Right lobe of liver (tissue), 6 donors: ENCODE measurements at regions not wholly inside any gene's neighbourhood (a gene's known extent, or its start where the extent isn't known, plus 50 kb on each side); places are given as distances from the start of the nearest gene placed in this dataset.

Source experiments
- ATAC-seq, 4 donors: fragments of 200-7000 bp; cut with Tn5 transposase; one replicate each; pipeline ENCODE4 v1.9.1; 2020; ENCODE audit warnings: mild to moderate bottlenecking in 4 of 4, moderate library complexity in 4 of 4
- DNase-seq, 3 donors: peaks; one replicate each; pipeline ENCODE4 v3.0.0-alpha.2; 2020
- H3K27ac ChIP-seq, 3 donors: fragments of 200-600 bp; one replicate each; pipeline ENCODE4 v1.8.0; 2022
- H3K27me3 ChIP-seq, 2 donors: fragments of 200-600 bp; one replicate each; pipeline ENCODE4 v1.8.0; 2022
- H3K36me3 ChIP-seq, 4 donors: fragments of 200-600 bp; sonication (generic) in 1 of 4; one replicate each; pipeline versions ENCODE4 v1.5.1 to v1.8.0; 2017 to 2022; ENCODE audit warnings: control low read depth in 1 of 4
- H3K4me1 ChIP-seq, 4 donors: fragments of 200-600 bp; sonication (generic) in 1 of 4; one replicate each; pipeline versions ENCODE4 v1.5.1 to v1.8.0; 2017 to 2022; ENCODE audit warnings: control low read depth in 1 of 4
- H3K4me3 ChIP-seq, 3 donors: fragments of 200-600 bp; one replicate each; pipeline ENCODE4 v1.8.0; 2022
- H3K9me3 ChIP-seq, 4 donors: fragments of 200-600 bp; sonication (generic) in 1 of 4; one replicate each; pipeline versions ENCODE4 v1.5.1 to v1.8.0; 2017 to 2022; ENCODE audit warnings: control low read depth in 1 of 4
- POLR2A ChIP-seq: fragments of 450-650 bp; IDR thresholded peaks from one replicate; pipeline ENCODE4 v1.6.1; 2017; ENCODE audit warnings: antibody characterized with exemption, mild to moderate bottlenecking
- WGBS: methylation state at CpG from one replicate; pipeline ENCODE4 v1.1.6; 2018; ENCODE audit warnings: low coverage, low lambda C conversion rate; ENCODE audit not compliant: insufficient coverage; ENCODE audit errors: missing lambda C conversion rate; 5-methylcytosine and 5-hydroxymethylcytosine counted together
- intact Hi-C, 2 donors: fragments of 100-400 bp; cut with DNase I; formaldehyde crosslinking; loops; one replicate each; pipeline versions ENCODE4 v1.11.2 to v1.14.1; 2022
- TF ChIP-seq, protein P1 (sequence below), 4 donors: fragments of 200-600 bp in 3 of 4; fragments of 450-650 bp in 1 of 4; IDR thresholded peaks; one replicate each; pipeline versions ENCODE4 v1.5.1 to v1.8.0; 2016 to 2022; ENCODE audit warnings: antibody characterized with exemption in 4 of 4, mild to moderate bottlenecking in 2 of 4
- donor health status: DM: no; HTN: yes; CAD: no.
- donor health status: DM: no; HTN: no; CAD: no.
- donor health status: DM: no; HTN: no; CAD: no.
- donor health status: DM: no; HTN: yes; CAD: no.
- donor health status: DM: no; HTN: yes; CAD: no.

DNA sequence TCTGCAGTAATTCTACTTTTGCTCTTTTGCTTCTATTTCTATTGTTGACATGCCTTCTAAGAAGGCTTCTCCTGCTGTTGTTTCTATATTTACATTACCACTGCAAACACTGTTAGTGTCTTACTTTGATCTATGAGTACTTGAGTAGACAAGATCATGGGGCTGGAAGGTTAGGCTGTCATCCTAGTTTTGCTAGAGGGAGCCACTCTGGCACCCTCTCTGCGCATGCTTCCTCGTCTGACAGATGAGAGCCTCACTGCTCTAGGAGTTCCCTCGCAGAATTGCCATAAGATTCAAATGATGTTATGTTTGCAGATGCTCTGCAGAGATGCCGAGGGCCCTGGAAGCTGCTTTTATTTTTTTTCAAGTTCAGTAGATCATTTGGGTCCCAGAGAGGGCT lies 185.6 kb downstream of the RNF144A start:
- intact Hi-C loops: no loop called here
- no peaks in the 10 kb centered on the region for H3K36me3 ChIP-seq
- no peaks in the 10 kb centered on the region for H3K4me1 ChIP-seq
- DNase-seq (no peak), ATAC-seq (no peak)
- WGBS: 95% methylated on average over 4 of the region's 4 CpGs
- no peak overlapping the region for H3K4me3 ChIP-seq
- H3K9me3 ChIP-seq: no peaks in the 10 kb centered on the region
- TF ChIP-seq, protein P1, sequence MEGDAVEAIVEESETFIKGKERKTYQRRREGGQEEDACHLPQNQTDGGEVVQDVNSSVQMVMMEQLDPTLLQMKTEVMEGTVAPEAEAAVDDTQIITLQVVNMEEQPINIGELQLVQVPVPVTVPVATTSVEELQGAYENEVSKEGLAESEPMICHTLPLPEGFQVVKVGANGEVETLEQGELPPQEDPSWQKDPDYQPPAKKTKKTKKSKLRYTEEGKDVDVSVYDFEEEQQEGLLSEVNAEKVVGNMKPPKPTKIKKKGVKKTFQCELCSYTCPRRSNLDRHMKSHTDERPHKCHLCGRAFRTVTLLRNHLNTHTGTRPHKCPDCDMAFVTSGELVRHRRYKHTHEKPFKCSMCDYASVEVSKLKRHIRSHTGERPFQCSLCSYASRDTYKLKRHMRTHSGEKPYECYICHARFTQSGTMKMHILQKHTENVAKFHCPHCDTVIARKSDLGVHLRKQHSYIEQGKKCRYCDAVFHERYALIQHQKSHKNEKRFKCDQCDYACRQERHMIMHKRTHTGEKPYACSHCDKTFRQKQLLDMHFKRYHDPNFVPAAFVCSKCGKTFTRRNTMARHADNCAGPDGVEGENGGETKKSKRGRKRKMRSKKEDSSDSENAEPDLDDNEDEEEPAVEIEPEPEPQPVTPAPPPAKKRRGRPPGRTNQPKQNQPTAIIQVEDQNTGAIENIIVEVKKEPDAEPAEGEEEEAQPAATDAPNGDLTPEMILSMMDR (IDR thresholded peaks at IDR 0.05): no peak
- TF ChIP-seq POLR2A: no peak
- H3K27me3 ChIP-seq: no peaks in the 10 kb centered on the region
- no peak overlapping the region for H3K27ac ChIP-seq

DNA sequence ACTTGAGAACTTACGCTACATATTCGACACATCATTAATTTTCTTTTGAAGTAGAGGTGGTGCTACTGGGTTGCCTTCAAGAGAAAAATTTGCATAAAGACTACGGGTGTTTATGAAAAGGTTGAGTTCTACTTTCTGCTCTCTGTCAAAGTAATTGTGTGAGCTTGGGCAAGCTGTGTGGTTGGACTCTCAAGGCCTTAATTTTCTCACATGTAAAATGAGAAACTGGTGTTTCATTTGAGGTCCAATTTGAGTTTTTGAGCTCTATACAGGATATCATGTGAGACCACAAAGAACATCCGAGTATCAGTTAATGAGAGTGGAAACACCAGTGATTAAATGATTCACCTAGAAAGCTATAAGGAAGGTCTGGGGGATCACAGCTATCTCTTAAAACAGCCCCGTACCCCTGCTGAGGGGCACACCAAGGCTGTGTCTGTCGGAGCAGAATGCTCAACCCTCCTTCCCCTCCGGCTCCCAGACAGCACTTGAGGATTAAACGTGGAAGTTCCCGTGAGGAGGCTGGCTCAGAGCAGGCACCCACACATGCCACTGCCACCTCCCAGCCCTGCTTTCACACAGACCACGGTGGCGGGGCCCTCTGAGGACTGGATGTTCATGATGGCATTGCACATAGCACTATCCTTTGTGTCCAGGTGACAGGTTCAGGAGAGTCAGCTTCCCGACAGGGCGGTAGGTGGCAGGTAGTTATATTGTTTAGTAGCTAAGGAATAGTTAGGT lies 191.8 kb downstream of the RNF144A start:
- Histone ChIP-seq H3K27me3 (no peaks in the 10 kb centered on the region), H3K9me3 (no peaks in the 10 kb centered on the region), H3K27ac (no peak overlapping the region), H3K36me3 (no peaks in the 10 kb centered on the region), H3K4me1 (no peaks in the 10 kb centered on the region), H3K4me3 (no peak overlapping the region)
- intact Hi-C loops: no loop called here
- TF ChIP-seq, protein P1 (IDR thresholded peaks at IDR 0.05): no peak
- TF ChIP-seq POLR2A: no peak
- no peak for ATAC-seq
- no peak for DNase-seq
- 76% methylated on average over 8 of the region's 13 CpGs for WGBS

DNA sequence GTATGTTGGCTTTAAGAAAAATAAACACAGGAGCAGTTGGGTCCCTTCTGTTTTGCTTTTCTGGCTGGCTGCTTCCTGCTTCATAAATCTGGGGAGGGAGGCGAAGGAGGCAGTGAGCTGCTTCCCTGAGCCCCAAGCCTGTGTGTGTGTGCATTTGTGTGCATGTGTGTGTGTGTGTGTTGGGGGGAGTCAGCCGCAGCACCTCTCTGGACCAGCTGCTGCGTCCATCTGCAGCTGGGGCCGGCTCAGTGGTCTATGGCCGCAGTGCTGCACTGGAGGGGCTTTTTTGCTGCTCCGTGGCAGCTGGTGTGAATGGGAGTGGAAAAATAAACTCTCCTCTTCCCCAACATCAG lies 192.3 kb downstream of the RNF144A start:
- Histone ChIP-seq H3K27me3 (no peaks in the 10 kb centered on the region), H3K4me3 (no peak overlapping the region), H3K9me3 (no peaks in the 10 kb centered on the region), H3K36me3 (no peaks in the 10 kb centered on the region), H3K27ac (no peak overlapping the region), H3K4me1 (no peaks in the 10 kb centered on the region)
- intact Hi-C loops: no loop called here
- 77% methylated on average over 5 of the region's 6 CpGs for WGBS
- DNase-seq (no peak), ATAC-seq (no peak)
- TF ChIP-seq, protein P1 (IDR thresholded peaks at IDR 0.05): no peak
- TF ChIP-seq POLR2A: no peak

DNA sequence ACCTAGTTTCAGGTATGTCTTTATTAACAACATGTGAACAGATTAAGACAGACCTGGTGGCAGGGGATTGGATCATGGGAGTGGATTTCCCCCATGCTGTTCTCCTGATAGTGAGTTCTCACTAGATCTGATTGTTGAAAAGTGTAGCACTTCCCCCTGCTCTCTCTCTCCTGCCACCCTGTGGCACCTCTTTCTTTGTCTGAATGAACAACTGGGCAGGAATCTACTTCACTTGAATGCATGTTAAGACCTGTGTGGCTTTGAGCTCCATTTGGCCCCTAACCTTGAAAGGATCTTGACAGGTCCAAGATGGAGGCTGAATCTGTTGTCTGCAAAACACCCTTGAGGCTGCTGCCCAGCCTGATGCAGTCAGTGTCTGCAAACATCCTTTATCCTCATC lies 194.4 kb downstream of the RNF144A start:
- H3K4me3 ChIP-seq: no peak overlapping the region
- DNase-seq (no peak), ATAC-seq (no peak)
- H3K9me3 ChIP-seq: no peaks in the 10 kb centered on the region
- no peaks in the 10 kb centered on the region for H3K27me3 ChIP-seq
- intact Hi-C loops: no loop called here
- no peaks in the 10 kb centered on the region for H3K4me1 ChIP-seq
- H3K27ac ChIP-seq: no peak overlapping the region
- H3K36me3 ChIP-seq: no peaks in the 10 kb centered on the region
- TF ChIP-seq, protein P1 (IDR thresholded peaks at IDR 0.05): peak in 1 of 4 donors; percentile 15
- TF ChIP-seq POLR2A: no peak

DNA sequence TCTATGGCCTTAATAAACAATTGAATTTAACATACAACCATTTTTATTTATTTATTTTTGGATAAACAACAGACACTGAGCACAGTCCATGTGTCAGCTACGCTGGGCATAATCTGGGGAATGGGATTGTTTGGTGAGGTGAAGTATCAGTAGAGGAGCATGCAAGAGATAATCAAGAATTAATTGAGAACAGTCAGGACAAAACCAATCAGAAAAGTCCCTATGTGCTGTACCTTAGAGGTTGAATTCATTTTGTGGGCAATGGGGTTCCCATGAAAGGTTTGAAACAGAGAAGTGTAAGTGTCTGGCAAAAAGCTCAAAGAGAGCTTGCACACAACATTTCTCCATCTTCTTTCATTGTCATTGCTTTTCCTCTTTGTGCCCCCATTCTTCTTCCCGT lies 198.2 kb downstream of the RNF144A start:
- Histone ChIP-seq H3K4me1 (no peaks in the 10 kb centered on the region), H3K4me3 (no peak overlapping the region), H3K27me3 (no peaks in the 10 kb centered on the region), H3K9me3 (no peaks in the 10 kb centered on the region), H3K36me3 (no peaks in the 10 kb centered on the region), H3K27ac (no peak overlapping the region)
- DNase-seq (no peak), ATAC-seq (no peak)
- WGBS: 48% methylated on average over 2 of the region's 2 CpGs
- TF ChIP-seq, protein P1 (IDR thresholded peaks at IDR 0.05): no peak
- TF ChIP-seq POLR2A: no peak
- intact Hi-C loops: no loop called here
